Fibroblast of pulmonary artery (primary cell): ENCODE measurements at regions not wholly inside any gene's neighbourhood (a gene's known extent, or its start where the extent isn't known, plus 50 kb on each side); places are given as distances from the start of the nearest gene placed in this dataset.

Experiments used
- DNase-seq: peaks from one replicate; pipeline ENCODE4 v3.0.0-alpha.2; 2010; ENCODE audit warnings: low read depth
- H3K4me3 ChIP-seq: replicated peaks from 2 replicates; pipeline ENCODE4 v1.5.1; 2011; ENCODE audit warnings: low read depth, mild to moderate bottlenecking, control low read depth, low read length, moderate library complexity
- TF ChIP-seq, protein P1 (sequence below): IDR thresholded peaks from 2 replicates; pipeline ENCODE4 v1.5.1; 2011; ENCODE audit warnings: mild to moderate bottlenecking, control low read depth, low read length, inconsistent platforms; ENCODE audit errors: missing control alignments

DNA sequence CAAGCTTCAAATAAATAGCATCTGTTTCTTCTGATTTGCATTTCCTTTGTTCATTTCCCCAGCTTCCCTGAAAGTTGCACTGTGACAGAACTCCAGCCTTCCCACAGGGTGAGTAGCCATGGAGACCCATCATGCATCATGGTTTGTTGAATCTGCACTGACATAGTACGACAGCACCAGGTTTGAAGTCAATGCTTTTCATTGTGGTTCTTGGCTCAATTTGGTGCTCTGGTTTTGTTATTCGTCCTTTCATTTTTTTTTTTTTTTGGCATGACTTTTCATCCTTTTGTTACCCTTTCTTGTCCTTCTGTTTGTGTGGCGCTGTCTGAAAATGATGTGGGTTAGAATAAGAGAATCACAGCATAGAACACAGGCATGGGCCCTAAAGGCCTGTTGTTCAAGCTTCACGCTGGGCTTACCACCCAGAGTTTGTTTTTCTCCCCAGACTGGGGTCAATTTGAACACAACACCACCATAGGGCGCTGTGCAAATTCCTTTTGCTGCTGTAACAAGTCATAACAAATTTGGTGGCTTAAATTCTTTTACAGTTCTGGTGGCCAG lies 206.2 kb upstream of the CDH10 start:
- DNase-seq, result no peak
- TF ChIP-seq, protein P1, sequence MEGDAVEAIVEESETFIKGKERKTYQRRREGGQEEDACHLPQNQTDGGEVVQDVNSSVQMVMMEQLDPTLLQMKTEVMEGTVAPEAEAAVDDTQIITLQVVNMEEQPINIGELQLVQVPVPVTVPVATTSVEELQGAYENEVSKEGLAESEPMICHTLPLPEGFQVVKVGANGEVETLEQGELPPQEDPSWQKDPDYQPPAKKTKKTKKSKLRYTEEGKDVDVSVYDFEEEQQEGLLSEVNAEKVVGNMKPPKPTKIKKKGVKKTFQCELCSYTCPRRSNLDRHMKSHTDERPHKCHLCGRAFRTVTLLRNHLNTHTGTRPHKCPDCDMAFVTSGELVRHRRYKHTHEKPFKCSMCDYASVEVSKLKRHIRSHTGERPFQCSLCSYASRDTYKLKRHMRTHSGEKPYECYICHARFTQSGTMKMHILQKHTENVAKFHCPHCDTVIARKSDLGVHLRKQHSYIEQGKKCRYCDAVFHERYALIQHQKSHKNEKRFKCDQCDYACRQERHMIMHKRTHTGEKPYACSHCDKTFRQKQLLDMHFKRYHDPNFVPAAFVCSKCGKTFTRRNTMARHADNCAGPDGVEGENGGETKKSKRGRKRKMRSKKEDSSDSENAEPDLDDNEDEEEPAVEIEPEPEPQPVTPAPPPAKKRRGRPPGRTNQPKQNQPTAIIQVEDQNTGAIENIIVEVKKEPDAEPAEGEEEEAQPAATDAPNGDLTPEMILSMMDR, result no peak
- no peak overlapping the region for H3K4me3 ChIP-seq

DNA sequence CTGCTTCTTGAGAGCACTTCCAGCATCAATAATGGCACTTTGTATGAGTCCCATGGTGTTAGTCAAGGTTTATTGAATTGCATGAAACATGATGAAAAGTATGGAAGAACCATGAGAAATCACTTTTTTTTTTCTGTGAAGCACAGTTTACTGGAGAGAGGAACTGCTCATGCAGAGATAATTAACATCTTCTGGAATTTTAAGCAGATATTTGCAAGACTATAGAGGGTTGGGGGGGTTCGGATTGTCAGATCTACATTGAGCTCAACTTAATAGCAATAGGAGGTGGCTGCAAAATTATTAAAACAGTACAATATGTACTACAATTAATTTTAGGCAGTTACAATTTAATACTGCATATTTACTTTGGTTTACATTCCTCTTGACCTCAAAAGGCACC lies 204.4 kb upstream of the CDH10 start:
- TF ChIP-seq, protein P1, result no peak
- no peak for DNase-seq
- H3K4me3 ChIP-seq, result no peak overlapping the region

DNA sequence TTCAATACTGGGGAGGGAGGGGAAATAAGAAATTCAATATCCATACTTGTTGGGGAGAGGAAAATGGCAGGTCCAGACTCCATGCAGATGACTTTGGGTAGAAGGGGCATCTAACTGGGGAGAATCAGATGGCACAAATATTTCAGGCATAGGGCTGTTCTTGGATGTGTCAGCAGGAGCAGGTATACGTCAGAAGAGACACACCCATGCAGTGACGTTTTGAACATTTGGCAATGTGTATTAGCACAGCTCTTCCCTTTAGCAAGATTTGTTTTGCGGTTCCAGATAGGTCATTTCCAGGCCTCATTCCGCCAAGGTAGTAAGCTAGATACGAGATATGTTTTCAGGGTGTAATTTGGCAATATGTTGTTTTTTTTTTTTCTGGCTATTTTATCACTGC lies 187.2 kb upstream of the CDH10 start:
- no peak overlapping the region for H3K4me3 ChIP-seq
- TF ChIP-seq, protein P1, result no peak
- DNase-seq, result no peak

DNA sequence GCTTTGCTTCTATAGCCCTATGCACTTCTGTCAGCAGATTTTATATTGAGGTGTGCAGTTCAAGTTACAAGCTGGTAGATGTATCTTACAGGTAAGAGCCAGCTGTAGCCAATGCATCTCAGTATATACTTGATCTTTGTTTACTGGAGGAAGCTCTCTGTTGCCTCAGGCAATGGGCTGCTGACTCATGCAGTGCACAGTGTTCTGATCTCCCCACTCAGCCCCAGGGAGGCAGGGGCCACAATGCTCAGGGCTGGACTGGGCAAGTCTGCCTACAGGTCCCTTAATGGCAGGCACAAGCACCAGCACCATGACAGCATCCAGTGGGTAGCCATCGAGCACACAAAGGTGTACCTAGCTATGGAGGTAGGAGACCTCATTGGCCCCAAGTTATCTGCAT lies 178.8 kb upstream of the CDH10 start:
- H3K4me3 ChIP-seq, result no peak overlapping the region
- DNase-seq, result no peak
- TF ChIP-seq, protein P1, result no peak

DNA sequence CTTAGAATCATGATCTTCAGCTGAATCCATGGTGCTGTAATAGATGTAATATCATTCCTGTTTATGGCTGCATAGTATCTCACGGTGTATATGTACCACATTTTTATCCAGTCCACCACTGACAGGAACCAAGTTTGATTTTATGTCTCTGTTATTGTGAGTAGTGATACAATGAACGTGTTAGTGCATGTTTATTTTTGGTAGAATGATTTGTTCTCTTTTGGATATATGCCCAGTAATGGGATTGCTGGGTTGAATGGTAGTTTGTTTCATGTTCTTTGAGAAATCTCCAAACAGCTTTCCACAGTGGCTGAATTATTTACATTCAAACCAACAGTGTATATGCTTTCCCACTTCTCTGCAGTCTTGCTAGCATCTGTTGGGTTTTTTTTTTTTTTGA lies 175.1 kb upstream of the CDH10 start:
- H3K4me3 ChIP-seq, result no peak overlapping the region
- no peak for DNase-seq
- TF ChIP-seq, protein P1, result no peak

DNA sequence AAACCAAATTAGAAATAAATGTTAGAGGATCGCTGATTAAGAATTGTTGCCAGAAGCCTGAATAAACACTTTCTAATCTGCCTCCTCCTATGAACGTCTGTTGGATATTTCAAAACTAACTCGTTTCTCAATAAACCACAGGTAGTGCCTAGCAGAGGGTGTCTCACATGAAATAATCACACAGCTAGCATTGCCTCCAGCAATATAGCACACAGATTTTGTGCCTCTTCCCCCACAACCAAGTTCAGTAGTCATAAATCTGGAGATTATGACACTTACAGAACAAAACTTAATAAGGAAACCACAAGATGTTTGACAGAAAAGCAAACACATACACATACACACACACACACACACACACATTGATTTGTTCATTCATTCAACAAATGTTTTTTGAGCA lies 173.2 kb upstream of the CDH10 start:
- no peak for DNase-seq
- H3K4me3 ChIP-seq, result no peak overlapping the region
- TF ChIP-seq, protein P1, result no peak

DNA sequence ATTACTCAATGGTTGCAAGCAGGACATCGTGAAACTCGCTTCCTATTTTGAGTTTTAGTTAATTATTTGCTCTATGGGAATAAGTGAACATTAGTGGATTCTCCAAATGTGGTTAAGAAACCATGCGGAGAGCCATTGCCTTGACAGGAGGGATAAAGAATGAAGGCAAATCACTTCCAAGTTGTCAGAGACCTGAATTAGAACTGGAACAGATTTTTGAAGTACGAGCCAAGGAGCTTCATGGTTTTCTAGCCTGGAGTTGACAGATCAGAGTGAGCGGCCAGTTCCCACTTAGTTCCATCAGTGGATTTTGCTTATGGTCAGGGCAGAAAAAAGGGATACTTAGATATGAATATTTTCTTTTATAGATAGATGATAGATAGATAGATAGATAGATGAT lies 171.4 kb upstream of the CDH10 start:
- no peak overlapping the region for H3K4me3 ChIP-seq
- no peak for DNase-seq
- TF ChIP-seq, protein P1, result no peak
